ENCODE measurements at regions not wholly inside any gene's neighbourhood (a gene's known extent, or its start where the extent isn't known, plus 50 kb on each side); places are given as distances from the start of the nearest gene placed in this dataset.
A peak's percentile ranks its signal among the peaks of the same experiment; 100 is the strongest.

DNA sequence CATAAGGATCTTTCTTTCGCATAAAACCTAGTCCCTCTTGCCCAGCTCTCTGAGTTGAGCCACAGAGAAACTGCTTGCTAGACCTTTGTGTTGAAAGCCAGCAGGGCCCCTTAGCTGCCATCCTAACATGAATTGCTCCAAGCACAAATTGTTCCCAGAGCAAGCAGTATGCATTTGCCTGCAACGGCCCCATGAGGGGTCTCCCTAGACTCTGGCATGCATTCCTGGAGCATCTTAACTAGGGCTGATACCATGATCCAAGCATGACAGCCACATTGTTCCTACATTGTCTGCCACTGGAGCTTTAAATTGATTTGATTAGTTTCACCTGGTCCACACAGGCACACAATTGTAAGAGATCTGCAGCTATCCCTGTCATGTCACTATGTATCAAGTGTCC lies 428.1 kb downstream of the TAFA4 start:
- Histone ChIP-seq H3K79me1 (ENCODE audit: low read depth, low read length) (no peaks in the 10 kb centered on the region), H2BK20ac (ENCODE audit: low read length) (no peak overlapping the region), H3K27me3 (replicated peaks in 1 of 4; ENCODE audit: control insufficient read depth in 3 of 4, extremely low read depth in 1 of 4, insufficient read depth in 3 of 4, low read length in 3 of 4) (no peaks in the 10 kb centered on the region), H3K14ac (ENCODE audit: insufficient read length) (no peak overlapping the region), H4K20me1 (replicated peaks in 1 of 2; ENCODE audit: control insufficient read depth in 1 of 2, insufficient read depth in 2 of 2, low read length in 2 of 2) (no peaks in the 10 kb centered on the region), H2BK5ac (ENCODE audit: low read depth, low read length) (no peak overlapping the region), H2BK120ac (replicated peaks; ENCODE audit: low read depth, low read length) (no peak overlapping the region), H3K9ac (replicated peaks in 1 of 4; ENCODE audit: extremely low read depth in 1 of 4, low read depth in 3 of 4, low read length in 3 of 4) (no peak overlapping the region), H3K9me3 (ENCODE audit: insufficient read depth in 2 of 2, low read depth in 1 of 2, low read length in 1 of 2) (no peaks in the 10 kb centered on the region; a peak in 1 of 4 replicates), H3K4me3 (ENCODE audit: extremely low read depth in 1 of 4, insufficient read depth in 2 of 4, low read depth in 3 of 4, low read length in 4 of 4) (no peak overlapping the region), H2AFZ (ENCODE audit: low read length) (no peak overlapping the region), H3K36me3 (ENCODE audit: control insufficient read depth in 2 of 4, insufficient read depth in 4 of 4, low read length in 3 of 4) (no peaks in the 10 kb centered on the region), H2BK15ac (ENCODE audit: low read length) (no peak overlapping the region), H2BK12ac (ENCODE audit: low read depth, low read length) (no peak overlapping the region), H3K27ac (ENCODE audit: low read depth, low read length) (no peak overlapping the region), H3K4me2 (ENCODE audit: insufficient read depth in 1 of 2, low read depth in 2 of 2, low read length in 2 of 2) (no peak overlapping the region), H4K8ac (ENCODE audit: extremely low read depth, insufficient read depth, low read length) (no peak overlapping the region), H4K5ac (ENCODE audit: insufficient read length, low read depth, low read length) (no peak overlapping the region), H3K23ac (ENCODE audit: insufficient read length) (no peak overlapping the region), H4K91ac (replicated peaks; ENCODE audit: insufficient read length, low read length) (no peak overlapping the region), H3K4ac (replicated peaks; ENCODE audit: insufficient read length, low read depth, low read length) (no peak overlapping the region), H3K4me1 (replicated peaks in 1 of 4; ENCODE audit: control insufficient read depth in 3 of 4, insufficient read depth in 4 of 4, low read length in 3 of 4) (no peaks in the 10 kb centered on the region), H3K79me2 (ENCODE audit: control insufficient read depth in 1 of 2, insufficient read depth in 2 of 2, low read length in 2 of 2) (no peaks in the 10 kb centered on the region), H3K56ac (replicated peaks; ENCODE audit: insufficient read length, low read depth, low read length) (no peak overlapping the region), H2AK5ac (ENCODE audit: low read depth, low read length) (no peak overlapping the region), H3K18ac (ENCODE audit: extremely low read depth, low read length) (no peak overlapping the region), H3K23me2 (ENCODE audit: low read depth, low read length) (no peaks in the 10 kb centered on the region)
- DNase-seq (ENCODE audit: low read depth in 1 of 2, low spot score in 2 of 2) (no peak), FAIRE-seq (no peak)
- WGBS, 2 experiments (ENCODE audit: extremely low coverage in 1 of 2, insufficient coverage in 1 of 2, insufficient read length in 1 of 2, insufficient replicate concordance in 2 of 2, low coverage in 1 of 2, low lambda C conversion rate in 2 of 2, missing lambda C conversion rate in 1 of 2), result 88% methylated on average over 2 of the region's 2 CpGs; no CpG with 5 or more reads in 1 of the 2 experiments
- TF ChIP-seq BACH1 (IDR thresholded peaks at IDR 0.05; ENCODE audit: low read length) (no peak), RAD21 (IDR thresholded peaks at IDR 0.05 in 1 of 2, conservative IDR thresholded peaks at IDR 0.05 in 1 of 2; ENCODE audit: low read depth in 2 of 2, low read length in 2 of 2) (peak in 1 of 2 experiments; percentile 17; a peak in 1 of 4 replicates), GABPA (IDR thresholded peaks at IDR 0.05; ENCODE audit: borderline replicate concordance, insufficient read depth, low read length) (no peak)
- CTCF ChIA-PET (ENCODE audit: partially characterized antibody), result interaction anchor here (1.3 kb wide), 1 partner anchor 57 kb away, joined by 3 read pairs; no protein-coding TSS in a partner anchor
- POLR2A ChIA-PET (ENCODE audit: partially characterized antibody), result no interaction called here
